K562 (cell line): ENCODE measurements at regions not wholly inside any gene's neighbourhood (a gene's known extent, or its start where the extent isn't known, plus 50 kb on each side); places are given as distances from the start of the nearest gene placed in this dataset.

Source experiments
- EHMT2 ChIP-seq: fragments of 450-650 bp; IDR thresholded peaks from 2 replicates; pipeline ENCODE4 v1.6.1; 2018; ENCODE audit warnings: antibody characterized with exemption
- HDAC2 ChIP-seq: fragments of 450-650 bp; IDR thresholded peaks from 2 replicates; pipeline ENCODE4 v1.6.1; 2016; ENCODE audit warnings: mild to moderate bottlenecking
- POU5F1 ChIP-seq: fragments of 150-350 bp; IDR thresholded peaks from 2 replicates; pipeline ENCODE4 v1.6.1; 2014; ENCODE audit warnings: borderline replicate concordance, low read length, low read depth, mild to moderate bottlenecking; ENCODE audit not compliant: partially characterized antibody
- PTRF ChIP-seq: fragments of 450-650 bp; IDR thresholded peaks from 2 replicates; pipeline ENCODE4 v1.6.1; 2016; ENCODE audit warnings: mild to moderate bottlenecking, missing genetic modification characterization, missing compliant biosample characterization
- SMARCA4 ChIP-seq: fragments of 450-650 bp; IDR thresholded peaks from 2 replicates; pipeline ENCODE4 v1.6.1; 2016
- TAF7 ChIP-seq: fragments of 450-650 bp; IDR thresholded peaks from 2 replicates; pipeline ENCODE4 v1.6.1; 2016; ENCODE audit warnings: missing genetic modification characterization, missing compliant biosample characterization
- ZKSCAN8 ChIP-seq: fragments of 200-800 bp; sonication (Bioruptor generic); IDR thresholded peaks from 2 replicates; pipeline ENCODE4 v1.6.1; 2016; ENCODE audit warnings: missing genetic modification characterization, missing compliant biosample characterization
- ZNF174 ChIP-seq: fragments of 250-450 bp; sonication (Bioruptor Pico); IDR thresholded peaks from 2 replicates; pipeline ENCODE4 v1.4.0; 2020; ENCODE audit warnings: mild to moderate bottlenecking
- ZNF24 ChIP-seq: fragments of 450-650 bp; IDR thresholded peaks from 2 replicates; pipeline ENCODE4 v1.6.1; 2016
- ZZZ3 ChIP-seq: fragments of 450-650 bp; IDR thresholded peaks from 2 replicates; pipeline ENCODE4 v1.6.1; 2016; ENCODE audit warnings: antibody characterized with exemption, mild to moderate bottlenecking, moderate library complexity
- TF ChIP-seq, protein P1 (sequence below): sonication (generic); formaldehyde crosslinking; IDR thresholded peaks from 2 replicates; pipeline ENCODE4 v1.8.1; 2023; ENCODE audit warnings: mild to moderate bottlenecking, missing genetic modification reagents
- TF ChIP-seq, protein P2 (sequence below), 2 experiments: fragments of 450-650 bp in 1 of 2; sonication (generic) in 1 of 2; formaldehyde crosslinking in 1 of 2; IDR thresholded peaks in 1 of 2; conservative IDR thresholded peaks in 1 of 2; 2 replicates each; pipeline versions ENCODE4 v1.6.1 to v1.8.1; 2016 to 2023; ENCODE audit warnings: mild to moderate bottlenecking in 2 of 2, moderate library complexity in 2 of 2, inconsistent platforms in 1 of 2, missing genetic modification reagents in 1 of 2

DNA sequence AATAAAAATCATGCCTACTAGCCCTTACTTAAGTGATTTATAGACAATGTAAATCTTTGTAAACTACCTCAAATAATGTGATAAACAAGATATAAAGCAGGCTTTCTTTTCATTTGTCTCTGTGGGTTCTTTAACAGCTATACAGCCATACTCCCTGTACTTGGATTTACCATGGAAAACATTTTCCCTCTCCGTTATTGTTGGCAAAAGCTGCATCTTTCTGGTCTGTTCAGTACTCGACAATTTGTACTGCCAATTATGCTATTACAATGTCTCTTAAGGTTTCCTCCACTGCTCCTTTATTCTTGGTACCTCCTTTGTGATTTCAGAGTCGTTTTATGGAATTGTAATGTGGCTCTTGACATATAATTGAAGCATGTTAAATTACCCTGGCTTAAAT lies 426.3 kb upstream of the PKDCC start (continued):
- TF ChIP-seq, protein P1, sequence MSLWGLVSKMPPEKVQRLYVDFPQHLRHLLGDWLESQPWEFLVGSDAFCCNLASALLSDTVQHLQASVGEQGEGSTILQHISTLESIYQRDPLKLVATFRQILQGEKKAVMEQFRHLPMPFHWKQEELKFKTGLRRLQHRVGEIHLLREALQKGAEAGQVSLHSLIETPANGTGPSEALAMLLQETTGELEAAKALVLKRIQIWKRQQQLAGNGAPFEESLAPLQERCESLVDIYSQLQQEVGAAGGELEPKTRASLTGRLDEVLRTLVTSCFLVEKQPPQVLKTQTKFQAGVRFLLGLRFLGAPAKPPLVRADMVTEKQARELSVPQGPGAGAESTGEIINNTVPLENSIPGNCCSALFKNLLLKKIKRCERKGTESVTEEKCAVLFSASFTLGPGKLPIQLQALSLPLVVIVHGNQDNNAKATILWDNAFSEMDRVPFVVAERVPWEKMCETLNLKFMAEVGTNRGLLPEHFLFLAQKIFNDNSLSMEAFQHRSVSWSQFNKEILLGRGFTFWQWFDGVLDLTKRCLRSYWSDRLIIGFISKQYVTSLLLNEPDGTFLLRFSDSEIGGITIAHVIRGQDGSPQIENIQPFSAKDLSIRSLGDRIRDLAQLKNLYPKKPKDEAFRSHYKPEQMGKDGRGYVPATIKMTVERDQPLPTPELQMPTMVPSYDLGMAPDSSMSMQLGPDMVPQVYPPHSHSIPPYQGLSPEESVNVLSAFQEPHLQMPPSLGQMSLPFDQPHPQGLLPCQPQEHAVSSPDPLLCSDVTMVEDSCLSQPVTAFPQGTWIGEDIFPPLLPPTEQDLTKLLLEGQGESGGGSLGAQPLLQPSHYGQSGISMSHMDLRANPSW = no peak
- TF ChIP-seq ZKSCAN8 (CRISPR knock-in tag) = no peak
- no peak for TF ChIP-seq POU5F1
- no peak for TF ChIP-seq TAF7
- TF ChIP-seq PTRF = no peak
- no peak for TF ChIP-seq EHMT2
- TF ChIP-seq SMARCA4 = no peak
- TF ChIP-seq, protein P2, sequence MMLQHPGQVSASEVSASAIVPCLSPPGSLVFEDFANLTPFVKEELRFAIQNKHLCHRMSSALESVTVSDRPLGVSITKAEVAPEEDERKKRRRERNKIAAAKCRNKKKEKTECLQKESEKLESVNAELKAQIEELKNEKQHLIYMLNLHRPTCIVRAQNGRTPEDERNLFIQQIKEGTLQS (IDR thresholded peaks at IDR 0.05) = no peak
- TF ChIP-seq, protein P2 (CRISPR knock-in tag; conservative IDR thresholded peaks at IDR 0.05) = no peak
- TF ChIP-seq ZNF174 (CRISPR knock-in tag) = no peak
- TF ChIP-seq ZZZ3 = no peak
- TF ChIP-seq ZNF24 = no peak
- no peak for TF ChIP-seq HDAC2
